HT-29 (cell line): ENCODE measurements at regions not wholly inside any gene's neighbourhood (a gene's known extent, or its start where the extent isn't known, plus 50 kb on each side); places are given as distances from the start of the nearest gene placed in this dataset.

Experiments
- DNase-seq: peaks from one replicate; pipeline ENCODE4 v3.0.0-alpha.2; 2015; ENCODE audit warnings: low spot score

DNA sequence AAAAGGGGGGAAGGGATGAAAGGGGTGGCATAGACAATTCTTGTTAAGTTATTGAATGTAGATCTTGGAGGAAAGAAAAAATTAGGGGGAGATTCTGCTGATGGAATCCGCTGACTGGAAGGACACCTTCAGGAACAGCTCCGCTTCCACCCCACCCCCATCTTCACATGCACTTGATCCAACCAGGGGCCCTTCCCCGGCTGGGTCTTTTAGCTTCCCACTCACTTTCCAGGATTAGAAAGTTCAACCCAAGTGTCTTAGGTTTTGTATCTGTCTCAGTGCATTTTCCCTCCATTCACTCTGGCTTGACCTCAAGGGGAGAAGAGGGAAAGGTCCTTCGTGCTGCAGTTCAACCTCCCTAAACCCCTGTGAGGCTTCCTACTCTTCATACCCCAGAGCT, 141.4 kb downstream of the IRS2 start:
- no peak for DNase-seq

DNA sequence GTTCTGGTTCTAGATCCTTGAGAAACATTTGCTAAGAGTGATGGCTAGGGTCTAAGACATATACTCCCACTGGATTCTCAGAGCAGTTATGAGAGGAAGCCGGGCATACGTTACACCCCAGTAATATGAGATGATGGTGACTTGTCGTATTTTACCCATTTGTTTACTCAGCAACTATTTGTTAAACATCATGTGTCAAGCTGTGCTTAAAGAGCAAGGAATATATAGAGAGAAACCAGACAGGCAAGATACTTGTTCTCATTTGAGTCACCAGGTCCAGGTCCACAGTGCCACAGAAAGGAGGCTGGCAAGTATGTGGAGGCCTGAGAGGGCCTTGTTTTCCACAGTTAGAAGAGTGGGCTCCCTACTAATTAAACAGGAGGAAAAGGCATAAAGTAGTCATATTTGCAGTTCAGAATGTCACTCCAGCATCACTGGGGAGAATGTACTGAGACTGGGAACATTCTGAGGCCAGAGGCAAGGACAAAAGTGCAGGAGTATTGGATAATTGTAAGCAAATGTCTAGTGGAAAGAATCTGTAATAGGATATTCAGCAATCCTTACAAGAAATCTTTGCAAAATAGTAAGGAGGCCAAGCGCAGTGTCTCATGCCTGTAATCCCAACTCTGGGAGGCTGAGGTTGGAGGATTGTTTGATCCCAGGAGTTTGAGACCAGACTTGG, 142.2 kb downstream of the IRS2 start:
- DNase-seq, result no peak

GRCh38 chr13:109642358-109642757, 144.0 kb downstream of the IRS2 start:
- DNase-seq, result no peak

DNA sequence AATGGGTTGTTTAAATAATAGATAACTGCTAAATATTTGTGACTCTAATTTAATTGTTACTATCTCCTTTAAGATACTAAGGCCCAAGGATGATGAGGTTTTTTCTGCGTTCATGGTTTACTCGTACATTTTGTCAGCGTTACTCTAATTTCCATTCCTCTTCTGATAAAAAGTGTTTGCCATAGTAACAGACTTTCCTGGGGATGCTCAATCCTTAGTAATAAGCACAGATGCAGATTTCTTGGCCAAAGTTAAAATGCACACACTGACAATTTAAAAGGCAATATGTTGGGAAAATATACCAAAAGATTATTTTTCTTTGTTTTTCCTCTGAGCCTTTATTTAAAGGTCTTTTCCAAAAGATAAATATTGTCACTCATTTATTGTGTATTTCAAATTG, 149.6 kb downstream of the IRS2 start:
- no peak for DNase-seq

DNA sequence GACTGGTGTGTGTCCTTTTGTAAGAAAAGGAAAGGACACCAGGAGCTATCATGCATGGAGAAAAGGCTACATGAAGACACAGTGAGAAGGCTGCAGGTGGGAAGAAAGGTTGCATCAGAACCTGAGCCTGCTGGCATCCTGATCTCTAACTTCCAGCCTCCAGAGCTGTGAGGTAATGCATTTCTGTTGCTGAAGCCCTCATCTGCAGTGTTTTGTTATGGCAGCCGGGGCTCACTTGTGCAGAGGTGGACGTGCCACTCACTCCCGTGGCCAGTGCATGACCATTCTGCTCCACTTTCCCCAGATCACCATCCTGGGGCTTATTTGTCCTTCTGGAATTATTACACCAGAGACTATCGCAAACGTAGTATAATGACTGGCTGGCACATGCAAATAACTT, 155.3 kb downstream of the IRS2 start:
- DNase-seq, result no peak

DNA sequence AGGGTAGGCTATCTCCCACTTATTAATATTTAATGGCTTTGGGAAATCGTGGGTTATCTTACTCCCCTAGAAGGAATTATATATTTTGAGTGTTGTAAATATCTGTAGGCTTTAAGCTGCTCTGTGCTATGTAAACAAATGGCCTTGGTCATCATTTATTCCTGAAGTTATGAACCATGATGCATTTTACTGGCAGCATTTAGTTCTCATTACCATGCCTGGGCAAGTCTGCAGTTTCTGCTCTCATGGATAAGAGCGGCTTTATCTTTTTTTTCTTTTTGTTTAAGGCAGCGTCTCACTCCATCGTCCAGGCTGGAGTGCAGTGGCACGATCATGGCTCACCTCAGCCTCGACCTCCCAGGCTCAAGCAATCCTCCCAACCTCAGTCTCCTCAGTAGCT, 156.1 kb downstream of the IRS2 start:
- no peak for DNase-seq

DNA sequence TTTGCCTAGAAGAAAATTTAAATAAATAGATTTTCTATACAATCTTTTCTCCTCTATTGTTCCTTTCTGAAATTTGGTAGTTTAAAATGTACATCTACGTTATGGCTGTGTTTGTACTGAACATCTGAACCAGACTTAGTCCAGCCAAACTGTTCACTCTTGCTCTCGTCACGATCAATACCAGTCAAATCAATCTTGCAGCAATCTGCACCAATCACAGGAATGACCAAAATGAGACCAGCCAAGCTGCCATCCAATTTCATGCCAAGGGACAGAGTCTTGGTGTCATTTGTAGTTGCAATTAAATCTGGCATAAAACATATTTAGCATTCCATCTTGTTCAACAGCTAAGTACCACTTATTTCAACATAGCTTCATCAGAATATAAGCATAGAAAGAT, 156.6 kb downstream of the IRS2 start:
- DNase-seq, result no peak

DNA sequence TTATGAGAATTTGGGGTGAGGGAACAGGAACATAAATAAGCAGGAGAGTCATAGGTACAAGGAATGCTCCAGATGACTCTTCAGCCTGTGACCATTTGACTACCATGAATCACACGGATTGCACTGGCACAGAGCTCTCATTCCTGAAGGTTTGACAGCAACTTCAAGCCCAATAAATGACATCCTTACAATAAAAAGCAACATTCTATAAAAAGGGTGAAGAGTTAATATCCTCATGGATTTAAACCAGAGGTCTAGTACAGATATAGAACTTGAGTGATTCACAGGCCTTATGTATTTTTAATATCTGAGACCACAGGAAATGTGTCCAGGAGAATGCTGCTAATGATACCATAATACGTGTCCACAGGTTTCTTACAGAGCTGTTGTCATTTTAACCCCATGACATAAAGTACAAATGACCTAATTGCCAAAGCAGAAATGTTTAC, 158.1 kb downstream of the IRS2 start:
- DNase-seq, result no peak

GRCh38 chr13:109627649-109628048, 158.7 kb downstream of the IRS2 start:
- DNase-seq, result no peak

DNA sequence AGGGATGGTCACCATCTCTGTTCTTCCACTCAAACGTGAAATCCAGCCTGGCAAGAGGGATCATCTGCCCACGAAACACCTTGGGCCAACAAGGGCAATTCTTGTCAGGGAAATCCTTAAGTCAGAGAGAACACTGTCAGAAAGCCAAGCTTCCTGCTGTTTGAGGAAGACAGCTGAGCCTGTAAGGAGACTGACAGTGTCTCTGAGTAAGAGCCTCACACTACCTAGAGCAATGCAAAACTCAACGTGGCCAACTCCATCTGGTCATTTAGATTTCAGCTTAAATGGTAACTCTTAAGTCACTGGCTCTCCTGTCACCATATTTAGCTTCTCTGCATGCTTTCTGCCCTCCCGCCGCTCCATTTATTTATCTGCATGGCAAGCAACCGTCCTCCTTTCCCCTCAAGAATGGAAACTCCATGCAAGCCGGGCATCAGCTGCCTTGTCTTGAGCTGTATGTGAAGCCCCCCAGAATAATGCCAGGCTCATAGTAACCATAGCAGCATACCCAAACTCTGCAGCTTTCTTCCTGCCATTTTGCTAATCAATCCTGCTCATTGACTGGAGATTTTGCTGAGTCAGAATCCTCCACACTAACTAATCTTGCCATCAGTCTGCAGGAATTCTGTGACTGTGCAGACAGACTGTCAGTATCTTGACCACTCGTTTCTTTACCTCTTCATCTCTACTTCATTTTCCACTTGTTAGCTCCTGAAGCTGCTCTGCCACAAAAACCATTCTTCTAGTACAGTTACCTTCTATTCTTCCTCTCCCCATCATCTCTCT, 159.8 kb downstream of the IRS2 start:
- no peak for DNase-seq

GRCh38 chr13:109625156-109625555, 161.2 kb downstream of the IRS2 start:
- DNase-seq, result no peak

- peak; percentile 28 for DNase-seq
These were observed 164.4 kb downstream of the IRS2 start for GRCh38 chr13:109622006-109622405.

DNA sequence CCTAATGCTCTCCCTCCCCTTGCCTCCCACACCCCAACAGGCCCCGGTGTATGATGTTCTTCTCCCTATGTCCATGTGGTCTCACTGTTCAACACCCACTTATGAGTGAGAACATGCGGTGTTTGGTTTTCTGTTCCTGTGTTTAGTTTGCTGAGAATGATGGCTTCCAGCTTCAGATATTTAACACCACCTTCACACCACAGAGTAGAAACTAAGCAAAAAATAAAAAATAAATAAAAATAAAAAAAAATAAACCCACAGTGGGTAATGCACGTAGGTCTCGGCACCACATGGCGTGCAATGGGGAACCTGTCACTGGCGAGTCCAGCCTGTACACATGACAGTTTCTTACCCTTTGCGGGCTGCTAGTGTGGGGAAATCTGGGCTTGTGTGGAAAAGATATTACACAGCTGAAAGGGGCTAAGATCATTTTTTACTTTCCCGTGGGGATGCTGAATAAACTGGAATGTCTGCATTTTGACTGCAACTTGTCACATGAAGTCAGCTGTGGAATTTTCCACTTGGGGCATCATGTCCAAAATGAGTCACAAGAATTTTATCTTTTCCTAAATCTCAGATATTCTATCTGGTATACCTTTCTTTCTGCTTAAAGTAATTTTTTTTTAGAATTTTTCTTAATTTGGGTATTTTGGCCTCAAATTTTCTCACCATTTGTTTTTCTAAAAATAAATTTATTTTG, 170.5 kb downstream of the IRS2 start:
- no peak for DNase-seq

DNA sequence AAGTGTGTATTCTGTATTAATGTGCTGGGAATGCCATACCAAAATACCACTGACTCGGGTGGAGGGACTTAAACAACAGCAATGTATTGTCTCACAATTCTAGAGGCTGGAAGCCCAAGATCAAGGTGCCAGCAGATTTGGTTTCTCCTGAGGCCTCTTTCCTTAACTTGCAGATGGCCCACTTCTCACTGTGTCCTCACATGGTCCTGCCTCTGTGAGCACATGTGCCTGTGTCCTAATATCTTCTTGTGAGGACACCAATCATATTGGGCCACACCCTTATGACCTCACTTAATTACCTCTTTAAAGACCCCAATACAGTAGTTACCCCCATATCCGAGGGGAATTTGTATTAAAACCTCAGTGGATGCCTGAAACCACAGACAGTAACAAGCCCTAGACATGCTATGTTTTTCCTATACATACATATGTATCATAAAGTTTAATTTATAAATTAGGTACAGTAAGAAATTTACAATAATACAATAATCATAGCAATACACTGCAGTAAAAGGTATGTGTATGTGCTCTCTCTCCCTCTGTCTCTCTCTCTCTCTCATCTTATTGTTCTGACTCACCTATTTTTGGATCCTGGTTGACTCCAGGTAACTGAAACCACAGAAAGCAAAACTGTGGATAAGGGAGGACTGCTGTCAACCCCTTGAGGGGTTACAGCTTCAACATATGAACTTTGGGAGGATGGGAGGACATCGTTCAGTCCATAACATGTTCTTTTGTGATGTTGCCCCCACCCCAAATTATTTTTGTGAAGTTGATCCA, 174.3 kb downstream of the IRS2 start:
- DNase-seq, result no peak

DNA sequence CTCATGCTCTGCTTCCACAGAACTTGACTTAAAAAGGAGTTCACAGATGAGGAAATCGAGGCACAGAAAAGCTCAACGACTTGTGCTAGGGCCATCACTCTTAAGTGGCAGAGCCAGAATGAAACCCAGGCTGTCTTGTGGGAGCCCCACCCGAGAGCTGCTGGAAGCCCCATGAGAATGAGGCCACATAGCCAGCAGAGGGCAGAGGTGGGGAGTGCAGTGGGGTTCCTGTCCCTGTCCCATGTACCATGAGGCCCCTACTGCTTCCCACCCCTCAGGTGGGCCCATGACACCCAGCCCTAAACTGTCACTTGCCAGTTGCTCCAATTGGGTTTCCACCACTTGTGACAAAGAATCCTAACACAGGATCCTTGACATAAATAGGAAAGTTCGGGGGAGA, 175.9 kb downstream of the IRS2 start:
- DNase-seq, result peak; percentile 60

- no peak for DNase-seq
These were observed 177.9 kb downstream of the IRS2 start for GRCh38 chr13:109608503-109608902.

DNA sequence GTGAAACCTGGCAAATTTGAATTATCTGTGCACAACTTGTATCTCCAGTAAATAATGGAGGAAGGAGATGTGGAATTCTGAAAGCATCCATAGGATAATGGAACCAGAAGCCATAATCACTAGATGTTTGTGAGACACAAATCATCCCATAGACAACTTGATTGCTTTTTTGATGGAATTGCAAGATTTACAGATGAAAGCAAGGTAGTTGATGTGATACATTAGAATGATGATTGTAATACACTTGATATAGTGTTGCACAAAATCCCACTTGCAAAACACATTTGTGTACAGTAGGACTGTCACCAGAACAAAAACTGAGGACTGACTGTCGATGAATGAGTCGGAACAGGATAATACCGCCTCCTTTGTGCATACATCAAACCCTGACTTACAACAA, 178.3 kb downstream of the IRS2 start:
- no peak for DNase-seq

DNA sequence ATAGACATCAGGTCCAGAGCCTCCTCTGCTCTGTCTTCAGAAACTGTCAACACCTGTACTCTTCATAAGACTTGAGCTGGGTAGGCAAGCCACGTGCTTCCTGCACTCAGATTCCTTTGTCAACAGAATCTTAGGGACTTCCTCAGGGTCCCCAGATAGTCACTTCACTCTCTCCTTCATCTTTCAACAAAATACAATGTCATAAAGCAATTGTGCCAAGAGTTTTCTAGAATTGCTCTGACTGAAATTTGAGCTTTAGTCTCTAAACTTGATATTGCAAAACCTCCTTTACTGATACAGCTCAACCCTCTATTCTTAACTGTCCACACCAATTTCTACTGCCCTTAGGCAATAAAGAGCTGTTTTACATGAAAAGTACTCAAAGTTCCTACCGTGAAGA, 179.9 kb downstream of the IRS2 start:
- DNase-seq, result no peak

- DNase-seq, result no peak
These were observed 180.5 kb downstream of the IRS2 start for GRCh38 chr13:109605846-109606245.

GRCh38 chr13:109604894-109605293, 181.5 kb downstream of the IRS2 start:
- DNase-seq, result no peak

DNA sequence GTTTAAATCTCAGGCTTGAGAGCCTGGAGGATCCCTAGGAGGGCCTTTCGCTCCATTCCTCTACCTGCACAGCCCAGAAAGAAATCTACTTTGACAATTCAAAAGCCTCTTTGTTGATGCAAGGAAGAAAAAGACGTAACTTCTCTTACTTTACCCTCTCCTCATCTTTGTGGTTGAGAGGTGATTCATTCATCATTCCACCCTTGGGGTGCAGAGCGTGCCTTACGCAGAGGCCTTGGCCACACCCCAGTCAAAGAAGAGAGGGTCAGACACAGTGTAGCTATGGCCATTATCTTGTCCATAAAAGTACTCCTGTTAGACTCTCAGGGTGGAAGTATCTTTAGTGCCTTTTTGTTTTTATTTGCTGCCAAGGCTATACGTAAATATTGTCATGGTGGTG, 184.0 kb downstream of the IRS2 start:
- no peak for DNase-seq
